RWPE2 (cell line): ENCODE measurements at regions not wholly inside any gene's neighbourhood (a gene's known extent, or its start where the extent isn't known, plus 50 kb on each side); places are given as distances from the start of the nearest gene placed in this dataset.

Experiments
- ATAC-seq: fragments of 200-7000 bp; cut with Tn5 transposase; 3 replicates; pipeline ENCODE4 v1.9.1; 2021; ENCODE audit warnings: low read depth
- DNase-seq: peaks from one replicate; pipeline ENCODE4 v3.0.0-alpha.2; 2020; ENCODE audit warnings: low spot score
- H3K27ac ChIP-seq: fragments of 450-650 bp; 2 replicates; pipeline ENCODE4 v1.5.1; 2017; ENCODE audit warnings: mild to moderate bottlenecking; ENCODE audit not compliant: poor library complexity, severe bottlenecking
- H3K27me3 ChIP-seq: fragments of 250-450 bp; sonication (Bioruptor Pico); 2 replicates; pipeline ENCODE4 v1.5.1; 2021; ENCODE audit warnings: mild to moderate bottlenecking, moderate library complexity; ENCODE audit not compliant: insufficient read depth, poor library complexity, severe bottlenecking
- H3K36me3 ChIP-seq: fragments of 250-450 bp; sonication (Bioruptor Pico); 2 replicates; pipeline ENCODE4 v1.5.1; 2020; ENCODE audit warnings: low read depth, mild to moderate bottlenecking, moderate library complexity
- H3K4me1 ChIP-seq: fragments of 250-450 bp; sonication (Bioruptor Pico); 2 replicates; pipeline ENCODE4 v1.5.1; 2021; ENCODE audit warnings: mild to moderate bottlenecking, moderate library complexity; ENCODE audit not compliant: insufficient read depth, poor library complexity, severe bottlenecking
- H3K4me3 ChIP-seq: fragments of 250-450 bp; sonication (Bioruptor Pico); 2 replicates; pipeline ENCODE4 v1.5.1; 2021; ENCODE audit warnings: mild to moderate bottlenecking, moderate library complexity; ENCODE audit not compliant: severe bottlenecking
- H3K9me3 ChIP-seq: fragments of 250-450 bp; sonication (Bioruptor Pico); 2 replicates; pipeline ENCODE4 v1.5.1; 2021; ENCODE audit warnings: mild to moderate bottlenecking, moderate library complexity; ENCODE audit not compliant: severe bottlenecking
- TF ChIP-seq, protein P1 (sequence below): fragments of 450-650 bp; IDR thresholded peaks from one replicate; pipeline ENCODE4 v1.5.1; 2017; ENCODE audit warnings: mild to moderate bottlenecking, moderate library complexity; ENCODE audit not compliant: poor library complexity, severe bottlenecking

GRCh38 chr2:240225660-240226475 lies 85.4 kb upstream of the OTOS start:
- no peak overlapping the region for H3K4me3 ChIP-seq
- DNase-seq: no peak

GRCh38 chr2:240226672-240227537 lies 86.4 kb upstream of the OTOS start:
- ATAC-seq: no peak

More at GRCh38 chr2:240225660-240226475, 85.4 kb upstream of the OTOS start:
- H3K4me1 ChIP-seq: no peaks in the 10 kb centered on the region
- no peak overlapping the region for H3K27ac ChIP-seq
- TF ChIP-seq, protein P1, sequence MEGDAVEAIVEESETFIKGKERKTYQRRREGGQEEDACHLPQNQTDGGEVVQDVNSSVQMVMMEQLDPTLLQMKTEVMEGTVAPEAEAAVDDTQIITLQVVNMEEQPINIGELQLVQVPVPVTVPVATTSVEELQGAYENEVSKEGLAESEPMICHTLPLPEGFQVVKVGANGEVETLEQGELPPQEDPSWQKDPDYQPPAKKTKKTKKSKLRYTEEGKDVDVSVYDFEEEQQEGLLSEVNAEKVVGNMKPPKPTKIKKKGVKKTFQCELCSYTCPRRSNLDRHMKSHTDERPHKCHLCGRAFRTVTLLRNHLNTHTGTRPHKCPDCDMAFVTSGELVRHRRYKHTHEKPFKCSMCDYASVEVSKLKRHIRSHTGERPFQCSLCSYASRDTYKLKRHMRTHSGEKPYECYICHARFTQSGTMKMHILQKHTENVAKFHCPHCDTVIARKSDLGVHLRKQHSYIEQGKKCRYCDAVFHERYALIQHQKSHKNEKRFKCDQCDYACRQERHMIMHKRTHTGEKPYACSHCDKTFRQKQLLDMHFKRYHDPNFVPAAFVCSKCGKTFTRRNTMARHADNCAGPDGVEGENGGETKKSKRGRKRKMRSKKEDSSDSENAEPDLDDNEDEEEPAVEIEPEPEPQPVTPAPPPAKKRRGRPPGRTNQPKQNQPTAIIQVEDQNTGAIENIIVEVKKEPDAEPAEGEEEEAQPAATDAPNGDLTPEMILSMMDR: peak; percentile 28
- H3K27me3 ChIP-seq: no peaks in the 10 kb centered on the region
- ATAC-seq: no peak
- H3K36me3 ChIP-seq: no peaks in the 10 kb centered on the region
- H3K9me3 ChIP-seq: no peaks in the 10 kb centered on the region

DNA sequence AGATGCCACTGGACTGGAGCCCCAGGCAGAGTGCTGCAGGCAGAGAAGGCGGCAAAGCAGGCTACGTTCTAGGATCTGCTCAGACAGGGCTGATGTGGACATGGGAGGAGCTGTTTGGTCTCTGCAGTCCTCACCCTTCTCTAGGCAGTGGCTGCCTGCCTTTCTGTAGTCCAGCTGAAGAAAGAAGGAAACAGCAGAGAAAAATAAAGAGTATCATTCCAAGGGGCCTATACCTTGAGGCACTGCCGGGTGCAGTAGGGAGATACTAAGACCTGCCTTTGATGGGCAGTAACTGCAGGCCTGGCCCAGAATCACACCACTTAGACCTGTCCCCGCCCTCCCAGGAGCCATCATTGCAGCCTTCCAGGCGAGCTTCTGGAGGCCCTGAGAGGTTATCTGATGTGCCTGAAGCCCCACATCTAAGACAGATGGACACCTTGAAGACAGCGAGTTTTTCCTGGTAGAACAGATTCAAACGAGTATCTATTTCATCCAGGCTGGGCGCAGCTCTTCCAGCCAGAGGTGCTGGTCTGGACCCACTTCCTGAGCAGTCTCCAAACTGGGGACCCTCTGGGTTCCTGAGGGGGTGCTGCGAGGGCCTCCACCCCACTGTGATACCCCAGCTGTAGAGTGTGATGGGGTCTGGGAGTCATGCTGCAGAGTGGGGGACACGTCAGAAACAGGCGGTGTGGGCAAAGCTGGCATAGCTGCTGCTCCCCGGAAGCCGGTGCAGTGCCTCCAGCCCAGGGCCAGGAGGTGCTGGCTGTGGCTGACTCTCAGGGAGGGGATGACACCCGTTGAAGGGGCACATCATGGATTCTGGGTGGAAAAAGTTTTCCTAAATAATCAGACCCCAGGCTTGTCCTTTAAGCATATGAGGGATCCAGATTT lies 87.3 kb upstream of the OTOS start:
- Histone ChIP-seq H3K27me3 (no peaks in the 10 kb centered on the region), H3K36me3 (no peaks in the 10 kb centered on the region), H3K4me1 (no peaks in the 10 kb centered on the region), H3K27ac (no peak overlapping the region), H3K9me3 (no peaks in the 10 kb centered on the region), H3K4me3 (no peak overlapping the region)
- DNase-seq: peak; percentile 32
- ATAC-seq: no peak
- TF ChIP-seq, protein P1: no peak

More at GRCh38 chr2:240226672-240227537, 86.4 kb upstream of the OTOS start:
- H3K4me1 ChIP-seq: no peaks in the 10 kb centered on the region
- DNase-seq: peak; percentile 44
- no peaks in the 10 kb centered on the region for H3K9me3 ChIP-seq
- H3K27me3 ChIP-seq: no peaks in the 10 kb centered on the region
- H3K4me3 ChIP-seq: no peak overlapping the region
- H3K36me3 ChIP-seq: no peaks in the 10 kb centered on the region
- TF ChIP-seq, protein P1: no peak
- no peak overlapping the region for H3K27ac ChIP-seq

GRCh38 chr2:240229005-240229404 lies 88.5 kb upstream of the OTOS start:
- DNase-seq: no peak
- H3K4me3 ChIP-seq: no peak overlapping the region
- ATAC-seq: no peak
- TF ChIP-seq, protein P1: no peak
- no peak overlapping the region for H3K27ac ChIP-seq
- H3K27me3 ChIP-seq: no peaks in the 10 kb centered on the region
- H3K36me3 ChIP-seq: no peaks in the 10 kb centered on the region
- no peaks in the 10 kb centered on the region for H3K4me1 ChIP-seq
- no peaks in the 10 kb centered on the region for H3K9me3 ChIP-seq
